NCI-H2081 (cell line): ENCODE measurements at regions not wholly inside any gene's neighbourhood (a gene's known extent, or its start where the extent isn't known, plus 50 kb on each side); places are given as distances from the start of the nearest gene placed in this dataset.

Experiments
- DNase-seq, 2 experiments: peaks; one replicate each; lab custom pipeline; 2025; lab: John Stamatoyannopoulos, UW

- DNase-seq, result peak in 1 of 2 experiments; percentile 51
Measured at GRCh38 chr7:115474137-115474536, 552.2 kb downstream of the MDFIC start.

GRCh38 chr7:115471891-115472290 is 550.0 kb downstream of the MDFIC start:
- DNase-seq, result no peak

GRCh38 chr7:115462301-115463015 is 540.6 kb downstream of the MDFIC start:
- no peak for DNase-seq

GRCh38 chr7:115449689-115450088 is 527.8 kb downstream of the MDFIC start:
- DNase-seq, result no peak

DNA sequence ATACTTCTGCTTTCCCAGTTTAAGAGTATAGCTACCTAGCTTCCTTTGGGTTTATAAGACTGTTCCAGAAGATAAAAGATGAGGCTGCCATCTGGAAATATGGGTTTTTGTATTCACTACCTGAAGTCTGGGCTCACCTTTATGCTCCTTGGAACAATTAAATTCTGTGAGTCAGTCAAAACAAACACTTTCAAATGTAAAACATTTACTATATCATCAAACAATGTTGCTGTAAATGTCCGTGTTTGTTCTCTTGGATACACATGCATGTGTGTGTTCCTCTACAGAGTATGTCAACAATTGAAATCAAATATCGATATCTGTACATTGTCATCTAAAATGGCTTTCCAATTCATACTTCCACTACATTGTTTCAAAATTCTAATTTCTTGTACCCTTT is 525.6 kb downstream of the MDFIC start:
- DNase-seq, result no peak

DNA sequence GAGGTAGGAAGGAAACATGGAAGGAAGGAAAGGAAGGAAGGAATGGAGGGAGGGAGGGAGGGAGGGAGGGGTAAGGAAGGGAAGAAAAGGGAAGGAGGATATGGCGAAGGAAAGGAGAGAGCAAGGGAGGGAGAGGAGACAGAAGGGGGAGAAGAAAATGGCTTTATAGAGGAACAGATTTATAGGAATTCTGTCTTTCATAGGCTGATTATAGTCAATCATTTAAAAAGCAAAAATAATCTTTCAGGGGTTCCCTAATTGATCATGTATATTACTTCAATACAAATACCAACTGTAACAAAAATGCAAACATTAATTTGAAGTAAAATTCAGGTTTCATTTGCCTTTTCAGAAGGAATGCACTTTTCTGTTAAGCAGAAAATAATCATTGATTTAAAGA is 519.1 kb downstream of the MDFIC start:
- no peak for DNase-seq

GRCh38 chr7:115435178-115435577 is 513.3 kb downstream of the MDFIC start:
- DNase-seq, result no peak

GRCh38 chr7:115429918-115430317 is 508.0 kb downstream of the MDFIC start:
- DNase-seq, result no peak

DNA sequence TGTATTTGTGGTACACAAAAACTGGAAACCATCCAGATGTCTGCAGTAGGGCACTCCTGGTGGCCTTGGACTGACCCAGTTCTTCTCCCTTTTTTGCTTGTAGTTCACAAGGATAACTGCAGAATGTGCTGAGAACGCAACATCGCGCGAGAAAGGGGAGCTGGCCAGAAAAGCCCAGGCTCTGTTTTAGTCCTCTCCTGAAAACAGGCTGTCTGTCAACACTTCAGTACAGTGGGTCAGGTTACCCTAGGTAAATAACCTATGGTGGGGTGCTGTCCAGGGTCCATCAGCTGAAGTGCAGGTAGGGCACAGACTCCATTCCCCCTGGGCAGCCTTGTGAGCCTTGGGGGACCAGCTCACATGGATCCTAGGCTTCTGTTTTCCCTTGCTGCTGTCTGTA is 495.8 kb downstream of the MDFIC start:
- no peak for DNase-seq

GRCh38 chr7:115410972-115411686 is 489.2 kb downstream of the MDFIC start:
- DNase-seq, result no peak

DNA sequence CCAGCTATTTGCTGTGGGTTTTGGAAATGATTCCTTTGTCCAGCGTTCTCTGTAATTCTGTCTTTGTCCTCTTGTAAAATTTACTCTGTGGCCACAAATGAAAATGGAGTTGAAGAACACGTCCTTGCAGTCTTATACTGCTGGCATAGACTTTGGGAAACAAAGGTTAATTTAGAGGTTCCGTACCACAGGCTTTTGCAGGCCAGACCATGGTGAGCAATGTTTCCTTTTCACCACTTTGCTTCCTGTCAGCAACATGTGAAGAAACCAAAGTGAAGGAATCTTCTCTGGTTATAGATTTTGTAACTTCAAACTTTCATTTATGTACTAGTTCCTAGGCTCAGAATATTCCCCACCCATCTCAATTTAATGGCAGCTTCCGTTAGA is 488.5 kb downstream of the MDFIC start:
- DNase-seq, result no peak

GRCh38 chr7:115409682-115410433 is 488.0 kb downstream of the MDFIC start:
- peak in 1 of 2 experiments; percentile 8 for DNase-seq

- no peak for DNase-seq
Measured at GRCh38 chr7:115406219-115406618, 484.3 kb downstream of the MDFIC start.

DNA sequence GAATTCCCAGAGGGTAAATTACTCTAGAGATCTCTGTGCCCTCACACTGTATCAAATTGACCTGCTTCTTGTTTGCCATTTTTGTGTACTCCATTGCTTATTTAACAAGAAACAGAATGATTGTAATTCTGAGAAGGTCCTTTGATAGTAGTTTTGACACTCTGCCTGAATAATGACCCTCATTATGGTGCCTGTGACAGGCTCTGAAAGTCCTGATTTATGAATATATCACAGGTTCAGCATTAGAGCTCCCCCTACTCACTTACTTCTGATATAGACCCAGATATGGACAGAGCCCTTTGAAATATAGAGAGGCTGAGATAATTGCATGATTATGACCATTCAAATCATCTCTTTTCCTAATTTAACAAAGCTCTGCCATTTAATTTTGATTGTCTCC is 465.2 kb downstream of the MDFIC start:
- peak; percentile 68 to 94 for DNase-seq

GRCh38 chr7:115379321-115379720 is 457.4 kb downstream of the MDFIC start:
- DNase-seq, result no peak

DNA sequence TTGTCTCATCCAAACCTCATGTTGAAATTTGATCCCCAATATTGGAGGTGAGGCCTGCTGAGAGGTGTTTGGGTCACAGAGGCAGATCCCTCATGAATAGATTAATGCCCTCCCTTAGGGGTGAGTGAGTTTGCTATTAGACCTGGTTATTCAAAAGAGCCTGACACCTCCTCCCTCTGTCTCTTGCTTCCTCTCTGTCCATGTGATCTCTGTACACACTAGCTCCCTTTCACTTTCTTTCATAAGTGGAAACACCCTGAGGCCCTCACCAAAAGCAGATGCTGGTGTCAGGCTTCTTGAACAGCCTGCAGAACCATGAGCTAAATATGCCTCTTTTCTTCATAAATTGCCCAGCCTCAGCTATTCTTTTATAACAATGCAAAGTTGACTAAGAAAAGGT is 447.1 kb downstream of the MDFIC start:
- DNase-seq, result no peak

DNA sequence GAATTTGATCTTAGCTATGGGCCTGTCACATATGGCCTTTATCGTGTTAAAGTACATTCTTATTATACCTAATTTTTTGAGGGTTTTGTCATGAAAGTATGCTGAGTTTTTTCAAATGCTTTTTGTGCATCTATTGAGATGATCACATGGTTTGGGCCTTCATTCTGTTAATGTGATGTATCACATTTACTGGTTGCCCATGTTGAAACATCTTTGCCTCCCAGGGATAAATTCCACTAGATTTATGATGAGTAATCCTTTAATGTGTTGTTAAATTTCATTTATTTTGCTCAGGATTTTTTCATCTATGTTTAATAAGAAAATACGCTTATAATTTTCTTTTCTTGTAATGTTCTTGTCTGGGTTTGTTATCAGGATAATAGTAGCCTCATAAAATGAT is 442.0 kb downstream of the MDFIC start:
- DNase-seq, result no peak

DNA sequence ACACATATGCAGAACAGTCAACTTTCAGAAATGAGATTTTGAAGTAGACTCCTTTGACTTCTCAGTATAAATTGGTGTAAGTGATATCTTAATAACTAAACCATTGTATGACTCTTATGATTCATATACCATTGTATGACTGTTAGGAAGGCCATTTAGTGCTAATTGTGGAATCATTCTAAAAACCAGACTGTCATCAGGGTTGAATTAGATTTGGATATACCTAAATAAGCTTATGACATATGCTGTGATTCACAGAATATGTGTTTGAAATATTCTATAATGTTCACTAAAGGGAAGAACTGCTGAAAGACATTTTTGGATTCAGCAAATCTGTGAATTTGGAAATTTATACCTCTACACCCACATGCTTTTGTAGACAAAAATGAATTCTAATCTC is 438.1 kb downstream of the MDFIC start:
- DNase-seq, result no peak

DNA sequence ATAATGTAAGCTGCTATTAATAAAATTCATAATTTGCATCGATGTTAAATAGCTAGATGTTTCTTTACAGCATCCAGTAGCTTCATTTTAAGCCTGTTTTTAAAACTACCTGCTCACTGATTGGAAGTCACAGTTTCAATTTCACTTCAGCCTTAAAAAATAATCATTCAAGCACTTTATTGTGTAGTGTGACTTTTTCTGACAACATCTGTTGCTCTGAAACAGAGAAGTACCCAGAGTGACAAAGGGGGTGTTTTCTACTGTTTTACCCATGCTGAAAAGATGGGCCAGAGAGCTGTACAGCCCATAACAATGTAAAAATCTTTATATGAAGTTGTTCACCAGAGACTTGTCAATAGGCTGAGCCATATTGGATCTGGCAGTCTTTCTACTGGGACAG is 437.2 kb downstream of the MDFIC start:
- no peak for DNase-seq

- DNase-seq, result no peak
Measured at GRCh38 chr7:115357703-115357999, 435.8 kb downstream of the MDFIC start.

DNA sequence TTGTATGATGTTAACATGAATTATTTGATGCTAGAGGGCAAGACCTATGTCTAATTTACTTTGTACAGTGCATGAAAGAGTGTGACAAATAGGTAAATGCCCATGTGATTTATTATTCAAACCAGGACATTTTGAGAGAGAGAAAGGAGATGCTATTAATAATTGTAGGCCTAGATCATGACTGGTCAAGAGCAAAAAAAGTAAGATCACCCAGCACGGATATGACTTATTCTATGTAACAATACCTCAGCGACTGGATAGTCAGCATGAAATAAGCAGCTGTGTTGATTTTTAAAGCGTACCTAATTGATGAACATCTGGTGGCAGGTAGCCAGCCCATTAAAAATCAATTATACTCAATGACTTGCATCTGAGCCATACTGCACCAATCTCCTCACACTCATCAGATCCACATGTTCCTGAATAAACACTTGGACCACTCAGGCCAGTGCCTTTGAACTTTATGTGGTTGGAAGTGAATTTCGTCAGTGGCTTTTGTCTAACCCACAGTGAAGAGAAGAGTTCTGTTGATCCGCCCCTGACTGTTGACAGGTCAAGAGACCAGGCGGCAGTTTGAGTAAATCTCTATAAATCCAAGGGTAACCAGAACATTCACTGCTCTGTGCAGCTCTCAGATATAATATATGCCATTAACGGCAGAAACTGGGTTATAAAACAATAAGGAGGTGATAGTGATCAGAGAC is 435.3 kb downstream of the MDFIC start:
- DNase-seq, result peak in 1 of 2 experiments; percentile 36

DNA sequence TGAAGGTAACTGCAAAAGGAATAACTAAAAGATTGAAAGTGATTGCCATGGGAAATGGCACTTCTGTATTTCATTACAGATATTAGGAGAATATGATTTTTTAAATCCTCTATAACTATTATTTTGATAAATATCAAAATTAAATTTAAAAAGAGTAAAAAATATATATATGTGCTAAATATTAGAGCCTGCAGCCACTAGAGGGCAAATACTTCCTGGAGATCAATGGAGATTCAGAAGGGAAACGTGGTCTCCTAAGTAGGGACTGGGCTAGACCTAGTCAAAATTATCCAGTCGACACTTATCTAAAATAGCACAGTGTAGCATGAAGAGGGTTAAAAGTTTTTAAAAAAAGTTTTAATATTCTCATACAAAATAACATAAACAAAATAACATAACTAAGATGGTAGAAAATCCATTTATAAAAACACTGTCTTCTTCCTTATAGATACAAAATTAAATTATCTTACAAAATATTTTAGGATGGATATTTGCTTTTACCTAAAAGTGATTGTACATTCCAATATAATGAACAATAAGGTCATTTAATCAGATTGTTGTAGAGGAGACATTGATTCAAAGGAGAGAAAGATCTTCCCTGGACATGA is 434.3 kb downstream of the MDFIC start:
- no peak for DNase-seq
